Peyer's patch (tissue), 4 donors: ENCODE measurements at regions not wholly inside any gene's neighbourhood (a gene's known extent, or its start where the extent isn't known, plus 50 kb on each side); places are given as distances from the start of the nearest gene placed in this dataset.

Experiments used
- DNase-seq, 3 donors: peaks; one replicate each; pipeline ENCODE4 v3.0.0-alpha.2; 2017 to 2019
- H3K27ac ChIP-seq, 4 donors: fragments of 200-600 bp; sonication (generic); one replicate each; pipeline ENCODE4 v1.5.1; 2016 to 2019
- H3K27me3 ChIP-seq, 2 donors: fragments of 200-600 bp; sonication (generic); one replicate each; pipeline ENCODE4 v1.5.1; 2019
- H3K36me3 ChIP-seq, 3 donors: fragments of 200-600 bp; sonication (generic); one replicate each; pipeline ENCODE4 v1.5.1; 2016 to 2019
- H3K4me1 ChIP-seq, 4 donors: fragments of 200-600 bp; sonication (generic); one replicate each; pipeline ENCODE4 v1.5.1; 2016 to 2019
- H3K4me3 ChIP-seq, 4 donors: fragments of 200-600 bp; sonication (generic); 1 replicate in 3 of 4; 2 replicates in 1 of 4; pipeline ENCODE4 v1.5.1; 2016 to 2019; ENCODE audit warnings: mild to moderate bottlenecking in 1 of 4
- H3K9me3 ChIP-seq, 4 donors: fragments of 200-600 bp; sonication (generic); one replicate each; pipeline ENCODE4 v1.5.1; 2016 to 2019; ENCODE audit warnings: mild to moderate bottlenecking in 1 of 4
- CTCF ChIP-seq, 6 experiments: fragments of 450-650 bp in 4 of 6; fragments of 200-600 bp in 2 of 6; sonication (generic) in 1 of 6; IDR thresholded peaks; one replicate each; pipeline ENCODE4 v1.5.1; 2017 to 2019; ENCODE audit warnings: antibody characterized with exemption in 6 of 6, mild to moderate bottlenecking in 3 of 6, moderate library complexity in 1 of 6
- POLR2A ChIP-seq, 2 donors: fragments of 450-650 bp; IDR thresholded peaks; one replicate each; pipeline ENCODE4 v1.5.1; 2017; ENCODE audit warnings: antibody characterized with exemption in 2 of 2, mild to moderate bottlenecking in 2 of 2, moderate library complexity in 2 of 2

GRCh38 chr3:17802950-17803349 lies 60.5 kb upstream of the TBC1D5 start:
- no peak overlapping the region for H3K27ac ChIP-seq

GRCh38 chr3:17801131-17801530 lies 58.7 kb upstream of the TBC1D5 start:
- TF ChIP-seq CTCF (IDR thresholded peaks at IDR 0.05) (no peak), POLR2A (IDR thresholded peaks at IDR 0.05) (no peak)
- H3K9me3 ChIP-seq, result no peaks in the 10 kb centered on the region
- H3K27ac ChIP-seq, result no peak overlapping the region
- H3K4me1 ChIP-seq, result no peaks in the 10 kb centered on the region
- no peaks in the 10 kb centered on the region for H3K36me3 ChIP-seq
- no peak for DNase-seq
- H3K4me3 ChIP-seq, result no peak overlapping the region
- H3K27me3 ChIP-seq, result no peaks in the 10 kb centered on the region

More at GRCh38 chr3:17802950-17803349, 60.5 kb upstream of the TBC1D5 start:
- no peak for TF ChIP-seq CTCF (IDR thresholded peaks at IDR 0.05)
- no peak for TF ChIP-seq POLR2A (IDR thresholded peaks at IDR 0.05)
- DNase-seq, result no peak
- Histone ChIP-seq H3K36me3 (no peaks in the 10 kb centered on the region), H3K4me3 (no peak overlapping the region), H3K4me1 (no peaks in the 10 kb centered on the region), H3K9me3 (no peaks in the 10 kb centered on the region), H3K27me3 (no peaks in the 10 kb centered on the region)

- DNase-seq, result no peak
- H3K9me3 ChIP-seq, result no peaks in the 10 kb centered on the region
- TF ChIP-seq CTCF (IDR thresholded peaks at IDR 0.05) (no peak), POLR2A (IDR thresholded peaks at IDR 0.05) (no peak)
- no peaks in the 10 kb centered on the region for H3K36me3 ChIP-seq
- H3K27me3 ChIP-seq, result no peaks in the 10 kb centered on the region
- no peak overlapping the region for H3K27ac ChIP-seq
- H3K4me1 ChIP-seq, result no peaks in the 10 kb centered on the region
- H3K4me3 ChIP-seq, result no peak overlapping the region
Observed at GRCh38 chr3:17800232-17800631, 57.8 kb upstream of the TBC1D5 start.

- no peak for TF ChIP-seq POLR2A (IDR thresholded peaks at IDR 0.05)
- no peak for TF ChIP-seq CTCF (IDR thresholded peaks at IDR 0.05)
- H3K9me3 ChIP-seq, result no peaks in the 10 kb centered on the region
- DNase-seq, result no peak
- H3K27me3 ChIP-seq, result no peaks in the 10 kb centered on the region
- H3K27ac ChIP-seq, result no peak overlapping the region
- no peak overlapping the region for H3K4me3 ChIP-seq
- H3K36me3 ChIP-seq, result no peaks in the 10 kb centered on the region
- no peaks in the 10 kb centered on the region for H3K4me1 ChIP-seq
Observed at GRCh38 chr3:17799312-17799711, 56.9 kb upstream of the TBC1D5 start.

- no peak for DNase-seq
- H3K27ac ChIP-seq, result no peak overlapping the region
- no peaks in the 10 kb centered on the region for H3K9me3 ChIP-seq
- no peaks in the 10 kb centered on the region for H3K27me3 ChIP-seq
- no peak overlapping the region for H3K4me3 ChIP-seq
- no peaks in the 10 kb centered on the region for H3K4me1 ChIP-seq
- TF ChIP-seq CTCF (IDR thresholded peaks at IDR 0.05) (no peak), POLR2A (IDR thresholded peaks at IDR 0.05) (no peak)
- no peaks in the 10 kb centered on the region for H3K36me3 ChIP-seq
Observed at GRCh38 chr3:17798000-17798399, 55.6 kb upstream of the TBC1D5 start.

- no peak overlapping the region for H3K27ac ChIP-seq
- no peak for DNase-seq
- H3K4me3 ChIP-seq, result no peak overlapping the region
- TF ChIP-seq CTCF (IDR thresholded peaks at IDR 0.05), result no peak
- no peak for TF ChIP-seq POLR2A (IDR thresholded peaks at IDR 0.05)
- no peaks in the 10 kb centered on the region for H3K9me3 ChIP-seq
- H3K4me1 ChIP-seq, result no peaks in the 10 kb centered on the region
- no peaks in the 10 kb centered on the region for H3K36me3 ChIP-seq
- no peaks in the 10 kb centered on the region for H3K27me3 ChIP-seq
Observed at GRCh38 chr3:17795711-17796110, 53.3 kb upstream of the TBC1D5 start.
